ENCODE measurements at regions not wholly inside any gene's neighbourhood (a gene's known extent, or its start where the extent isn't known, plus 50 kb on each side); places are given as distances from the start of the nearest gene placed in this dataset.
"Not testable (repeated sequence)": the region's sequence is repeated elsewhere in the genome, so short reads cannot be mapped to it uniquely, and the experiment has no call there.

GRCh38 chr18:60059216-60059615 is 159.4 kb downstream of the PMAIP1 start:
- no peak for DNase-seq

GRCh38 chr18:60053747-60054304 is 154.0 kb downstream of the PMAIP1 start:
- no peak for DNase-seq

- DNase-seq, result no peak
These were observed 151.0 kb downstream of the PMAIP1 start for GRCh38 chr18:60050821-60051220.

- DNase-seq, result no peak
These were observed 149.4 kb downstream of the PMAIP1 start for GRCh38 chr18:60049172-60049571.

GRCh38 chr18:60047556-60047955 is 147.8 kb downstream of the PMAIP1 start:
- DNase-seq, result no peak

GRCh38 chr18:60044290-60045006 is 144.7 kb downstream of the PMAIP1 start:
- DNase-seq, result no peak

GRCh38 chr18:60040971-60041370 is 141.2 kb downstream of the PMAIP1 start:
- DNase-seq, result no peak

GRCh38 chr18:60038731-60039130 is 138.9 kb downstream of the PMAIP1 start:
- DNase-seq, result no peak

- DNase-seq, result no peak
These were observed 127.6 kb downstream of the PMAIP1 start for GRCh38 chr18:60027397-60027796.

GRCh38 chr18:60024857-60025256 is 125.1 kb downstream of the PMAIP1 start:
- no peak for DNase-seq

- DNase-seq, result no peak
These were observed 124.5 kb downstream of the PMAIP1 start for GRCh38 chr18:60024345-60024744.

GRCh38 chr18:60022671-60023276 is 123.0 kb downstream of the PMAIP1 start:
- no peak for DNase-seq

- no peak for DNase-seq
These were observed 121.8 kb downstream of the PMAIP1 start for GRCh38 chr18:60021556-60021955.

GRCh38 chr18:60020107-60020925 is 120.5 kb downstream of the PMAIP1 start:
- DNase-seq, result no peak

- DNase-seq, result no peak
These were observed 119.7 kb downstream of the PMAIP1 start for GRCh38 chr18:60019463-60019840.

GRCh38 chr18:60018618-60019462 is 119.0 kb downstream of the PMAIP1 start:
- no peak for DNase-seq

GRCh38 chr18:60018134-60018533 is 118.3 kb downstream of the PMAIP1 start:
- DNase-seq, result not testable (repeated sequence)

- DNase-seq, result no peak
These were observed 117.6 kb downstream of the PMAIP1 start for GRCh38 chr18:60017371-60017770.

GRCh38 chr18:60015826-60016225 is 116.0 kb downstream of the PMAIP1 start:
- not testable (repeated sequence) for DNase-seq

- not testable (repeated sequence) for DNase-seq
These were observed 113.4 kb downstream of the PMAIP1 start for GRCh38 chr18:60013148-60013547.

GRCh38 chr18:60010984-60011383 is 111.2 kb downstream of the PMAIP1 start:
- no peak for DNase-seq

- DNase-seq, result no peak
These were observed 110.7 kb downstream of the PMAIP1 start for GRCh38 chr18:60010513-60010912.

- DNase-seq, result no peak
These were observed 107.9 kb downstream of the PMAIP1 start for GRCh38 chr18:60007661-60008060.
